ENCODE measurements at regions not wholly inside any gene's neighbourhood (a gene's known extent, or its start where the extent isn't known, plus 50 kb on each side); places are given as distances from the start of the nearest gene placed in this dataset.

- no peak for DNase-seq (ENCODE audit: low spot score)
These were observed 103.4 kb downstream of the HLX start for GRCh38 chr1:220982686-220983085.

GRCh38 chr1:220983877-220984635 is 104.8 kb downstream of the HLX start:
- DNase-seq (ENCODE audit: low spot score) = no peak

GRCh38 chr1:220990427-220991339 is 111.4 kb downstream of the HLX start:
- peak; percentile 81 for DNase-seq (ENCODE audit: low spot score)

- peak; percentile 78 for DNase-seq (ENCODE audit: low spot score)
These were observed 112.3 kb downstream of the HLX start for GRCh38 chr1:220991506-220991905.

- DNase-seq (ENCODE audit: low spot score) = peak; percentile 94
These were observed 112.9 kb downstream of the HLX start for GRCh38 chr1:220991959-220992704.

GRCh38 chr1:220992705-220993052 is 113.4 kb downstream of the HLX start:
- no peak for DNase-seq (ENCODE audit: low spot score)

- DNase-seq (ENCODE audit: low spot score) = no peak
These were observed 115.4 kb downstream of the HLX start for GRCh38 chr1:220994671-220995070.

- DNase-seq (ENCODE audit: low spot score) = no peak
These were observed 118.5 kb downstream of the HLX start for GRCh38 chr1:220997791-220998190.

- DNase-seq (ENCODE audit: low spot score) = peak; percentile 37
These were observed 120.9 kb downstream of the HLX start for GRCh38 chr1:220999872-221000863.

- DNase-seq (ENCODE audit: low spot score) = no peak
These were observed 121.9 kb downstream of the HLX start for GRCh38 chr1:221001167-221001566.

GRCh38 chr1:221002601-221003000 is 123.4 kb downstream of the HLX start:
- DNase-seq (ENCODE audit: low spot score) = no peak

- DNase-seq (ENCODE audit: low spot score) = peak; percentile 31
These were observed 131.9 kb downstream of the HLX start for GRCh38 chr1:221011145-221011544.

- no peak for DNase-seq (ENCODE audit: low spot score)
These were observed 132.9 kb downstream of the HLX start for GRCh38 chr1:221012120-221012519.

- DNase-seq (ENCODE audit: low spot score) = no peak
These were observed 134.7 kb downstream of the HLX start for GRCh38 chr1:221013691-221014660.

GRCh38 chr1:221015159-221015790 is 136.0 kb downstream of the HLX start:
- DNase-seq (ENCODE audit: low spot score) = no peak

GRCh38 chr1:221016751-221017150 is 137.5 kb downstream of the HLX start:
- no peak for DNase-seq (ENCODE audit: low spot score)

- no peak for DNase-seq (ENCODE audit: low spot score)
These were observed 139.2 kb downstream of the HLX start for GRCh38 chr1:221018414-221018813.

GRCh38 chr1:221022331-221022730 is 143.1 kb downstream of the HLX start:
- no peak for DNase-seq (ENCODE audit: low spot score)

GRCh38 chr1:221023482-221023881 is 144.2 kb downstream of the HLX start:
- no peak for DNase-seq (ENCODE audit: low spot score)
